ENCODE measurements at regions not wholly inside any gene's neighbourhood (a gene's known extent, or its start where the extent isn't known, plus 50 kb on each side); places are given as distances from the start of the nearest gene placed in this dataset.

GRCh38 chr4:54553001-54553400 is 104.8 kb upstream of the KIT start:
- H3K4me3 ChIP-seq (ENCODE audit: low read depth, low read length), result no peak overlapping the region
- TF ChIP-seq CTCF (IDR thresholded peaks at IDR 0.05; ENCODE audit: low read depth, low read length), result no peak

GRCh38 chr4:54554339-54554990 is 103.3 kb upstream of the KIT start:
- no peak overlapping the region for H3K4me3 ChIP-seq (ENCODE audit: low read depth, low read length)
- no peak for TF ChIP-seq CTCF (IDR thresholded peaks at IDR 0.05; ENCODE audit: low read depth, low read length)

- TF ChIP-seq CTCF (IDR thresholded peaks at IDR 0.05; ENCODE audit: low read depth, low read length), result no peak
- H3K4me3 ChIP-seq (ENCODE audit: low read depth, low read length), result no peak overlapping the region
These were observed 101.7 kb upstream of the KIT start for GRCh38 chr4:54556051-54556450.

- TF ChIP-seq CTCF (IDR thresholded peaks at IDR 0.05; ENCODE audit: low read depth, low read length), result no peak
- no peak overlapping the region for H3K4me3 ChIP-seq (ENCODE audit: low read depth, low read length)
These were observed 101.2 kb upstream of the KIT start for GRCh38 chr4:54556587-54556986.

GRCh38 chr4:54558889-54559677 is 98.7 kb upstream of the KIT start:
- TF ChIP-seq CTCF (IDR thresholded peaks at IDR 0.05; ENCODE audit: low read depth, low read length), result no peak
- H3K4me3 ChIP-seq (ENCODE audit: low read depth, low read length), result no peak overlapping the region

GRCh38 chr4:54560513-54560912 is 97.2 kb upstream of the KIT start:
- TF ChIP-seq CTCF (IDR thresholded peaks at IDR 0.05; ENCODE audit: low read depth, low read length), result no peak
- no peak overlapping the region for H3K4me3 ChIP-seq (ENCODE audit: low read depth, low read length)

GRCh38 chr4:54561940-54562339 is 95.8 kb upstream of the KIT start:
- no peak overlapping the region for H3K4me3 ChIP-seq (ENCODE audit: low read depth, low read length)
- no peak for TF ChIP-seq CTCF (IDR thresholded peaks at IDR 0.05; ENCODE audit: low read depth, low read length)

All from WI38 (cell line).